ENCODE measurements at regions not wholly inside any gene's neighbourhood (a gene's known extent, or its start where the extent isn't known, plus 50 kb on each side); places are given as distances from the start of the nearest gene placed in this dataset.

- TF ChIP-seq ARNT (IDR thresholded peaks at IDR 0.05): no peak
- no peak for TF ChIP-seq BHLHE40 (IDR thresholded peaks at IDR 0.05; ENCODE audit: borderline replicate concordance)
- no peak for TF ChIP-seq SUZ12 (IDR thresholded peaks at IDR 0.05)
- no peak for TF ChIP-seq L3MBTL2 (conservative IDR thresholded peaks at IDR 0.05)
- no peak for TF ChIP-seq HDGF (IDR thresholded peaks at IDR 0.05; ENCODE audit: borderline replicate concordance)
- DNase-seq (ENCODE audit: extremely low spot score): no peak
- ChIA-PET POLR2A (no interaction called here), CTCF (no interaction called here)
Observed at GRCh38 chr7:122211362-122211761, 67.3 kb upstream of the AASS start.

DNA sequence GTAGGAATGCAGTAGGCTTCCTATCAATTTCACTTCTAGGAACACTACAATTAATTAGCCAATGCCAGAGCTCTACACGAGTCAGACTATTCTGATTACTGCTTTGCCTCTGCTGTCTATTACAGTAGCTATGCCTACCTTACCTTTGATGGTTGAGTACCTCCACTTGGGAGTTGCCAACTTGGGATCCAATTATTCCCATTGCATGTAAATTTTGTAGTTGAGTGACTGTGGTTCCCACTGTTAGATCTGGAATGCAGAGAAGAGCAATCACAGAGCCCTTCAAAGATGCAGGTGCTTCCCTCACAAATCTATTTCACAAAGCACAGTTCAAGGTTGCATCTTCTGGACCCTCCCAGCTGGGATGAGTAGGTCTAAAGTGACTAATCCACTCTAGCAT is 62.9 kb upstream of the AASS start:
- POLR2A ChIA-PET: no interaction called here
- TF ChIP-seq BHLHE40 (IDR thresholded peaks at IDR 0.05; ENCODE audit: borderline replicate concordance) (no peak), FOXA1 (IDR thresholded peaks at IDR 0.05) (no peak), SP1 (IDR thresholded peaks at IDR 0.05) (no peak), TARDBP (IDR thresholded peaks at IDR 0.05) (no peak), FOXM1 (IDR thresholded peaks at IDR 0.05; ENCODE audit: borderline replicate concordance) (no peak), ELF4 (IDR thresholded peaks at IDR 0.05) (no peak), NFRKB (IDR thresholded peaks at IDR 0.05) (no peak), FOXK2 (IDR thresholded peaks at IDR 0.05) (no peak), ARNT (IDR thresholded peaks at IDR 0.05) (no peak), HDGF (IDR thresholded peaks at IDR 0.05; ENCODE audit: borderline replicate concordance) (no peak), CTBP1 (IDR thresholded peaks at IDR 0.05; ENCODE audit: borderline replicate concordance) (no peak), L3MBTL2 (conservative IDR thresholded peaks at IDR 0.05) (no peak), LEF1 (IDR thresholded peaks at IDR 0.05; ENCODE audit: borderline replicate concordance) (no peak), ZNF384 (IDR thresholded peaks at IDR 0.05) (no peak), SUZ12 (IDR thresholded peaks at IDR 0.05) (no peak)
- TF ChIP-seq, protein P1, sequence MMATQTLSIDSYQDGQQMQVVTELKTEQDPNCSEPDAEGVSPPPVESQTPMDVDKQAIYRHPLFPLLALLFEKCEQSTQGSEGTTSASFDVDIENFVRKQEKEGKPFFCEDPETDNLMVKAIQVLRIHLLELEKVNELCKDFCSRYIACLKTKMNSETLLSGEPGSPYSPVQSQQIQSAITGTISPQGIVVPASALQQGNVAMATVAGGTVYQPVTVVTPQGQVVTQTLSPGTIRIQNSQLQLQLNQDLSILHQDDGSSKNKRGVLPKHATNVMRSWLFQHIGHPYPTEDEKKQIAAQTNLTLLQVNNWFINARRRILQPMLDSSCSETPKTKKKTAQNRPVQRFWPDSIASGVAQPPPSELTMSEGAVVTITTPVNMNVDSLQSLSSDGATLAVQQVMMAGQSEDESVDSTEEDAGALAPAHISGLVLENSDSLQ (IDR thresholded peaks at IDR 0.05): no peak
- CTCF ChIA-PET: no interaction called here
- no peak for DNase-seq (ENCODE audit: extremely low spot score)

DNA sequence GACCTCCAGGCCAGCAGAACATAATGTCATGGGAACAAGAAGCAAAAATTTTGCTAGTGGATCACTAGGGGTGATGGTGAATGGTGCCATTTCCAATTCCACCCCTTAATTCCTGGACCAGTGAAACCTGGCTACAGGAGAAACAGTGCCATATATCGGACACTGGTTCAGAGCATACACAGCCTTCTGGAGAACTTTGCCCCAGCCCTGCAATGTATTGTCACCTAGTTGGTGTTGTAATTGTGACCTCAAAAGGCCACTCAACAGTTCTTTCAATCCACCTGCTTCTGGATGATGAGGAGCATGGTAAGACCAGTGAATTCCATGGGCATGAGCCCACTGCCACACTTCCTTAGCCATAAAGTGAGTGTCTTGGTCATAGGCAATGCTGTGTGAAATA is 59.8 kb upstream of the AASS start:
- no peak for DNase-seq (ENCODE audit: extremely low spot score)
- CTCF ChIA-PET: no interaction called here
- TF ChIP-seq ELF4 (IDR thresholded peaks at IDR 0.05) (no peak), CTBP1 (IDR thresholded peaks at IDR 0.05; ENCODE audit: borderline replicate concordance) (no peak), NFRKB (IDR thresholded peaks at IDR 0.05) (no peak), TARDBP (IDR thresholded peaks at IDR 0.05) (no peak), FOXA1 (IDR thresholded peaks at IDR 0.05) (no peak), LEF1 (IDR thresholded peaks at IDR 0.05; ENCODE audit: borderline replicate concordance) (no peak), ZNF384 (IDR thresholded peaks at IDR 0.05) (no peak), BHLHE40 (IDR thresholded peaks at IDR 0.05; ENCODE audit: borderline replicate concordance) (no peak), HDGF (IDR thresholded peaks at IDR 0.05; ENCODE audit: borderline replicate concordance) (no peak), SP1 (IDR thresholded peaks at IDR 0.05) (no peak), ARNT (IDR thresholded peaks at IDR 0.05) (no peak), FOXK2 (IDR thresholded peaks at IDR 0.05) (no peak), L3MBTL2 (conservative IDR thresholded peaks at IDR 0.05) (no peak), SUZ12 (IDR thresholded peaks at IDR 0.05) (no peak), FOXM1 (IDR thresholded peaks at IDR 0.05; ENCODE audit: borderline replicate concordance) (no peak)
- TF ChIP-seq, protein P1 (IDR thresholded peaks at IDR 0.05): no peak
- POLR2A ChIA-PET: no interaction called here

DNA sequence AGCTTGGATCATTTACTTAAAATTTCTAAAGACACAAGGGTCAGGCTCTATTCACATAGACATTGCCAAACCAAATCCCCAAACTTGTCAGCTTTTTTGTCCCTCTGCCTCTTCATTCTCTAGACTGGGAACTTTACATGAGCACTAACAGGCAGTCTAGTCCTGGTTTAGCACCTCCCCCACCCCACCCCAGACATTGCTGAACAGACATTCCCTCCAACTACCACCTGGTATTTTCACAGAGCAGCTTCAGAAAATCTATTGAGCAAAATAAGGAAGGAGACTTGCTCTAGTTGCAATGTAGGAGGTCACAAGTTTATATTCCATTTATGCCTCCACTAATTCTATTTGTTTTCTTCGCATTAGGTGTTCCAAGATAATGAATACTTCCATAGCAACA is 56.8 kb upstream of the AASS start:
- TF ChIP-seq, protein P1 (IDR thresholded peaks at IDR 0.05): no peak
- TF ChIP-seq FOXA1 (IDR thresholded peaks at IDR 0.05) (no peak), SUZ12 (IDR thresholded peaks at IDR 0.05) (no peak), CTBP1 (IDR thresholded peaks at IDR 0.05; ENCODE audit: borderline replicate concordance) (no peak), ARNT (IDR thresholded peaks at IDR 0.05) (no peak), BHLHE40 (IDR thresholded peaks at IDR 0.05; ENCODE audit: borderline replicate concordance) (no peak)
- ChIA-PET POLR2A (no interaction called here), CTCF (no interaction called here)
- DNase-seq (ENCODE audit: extremely low spot score): no peak

DNA sequence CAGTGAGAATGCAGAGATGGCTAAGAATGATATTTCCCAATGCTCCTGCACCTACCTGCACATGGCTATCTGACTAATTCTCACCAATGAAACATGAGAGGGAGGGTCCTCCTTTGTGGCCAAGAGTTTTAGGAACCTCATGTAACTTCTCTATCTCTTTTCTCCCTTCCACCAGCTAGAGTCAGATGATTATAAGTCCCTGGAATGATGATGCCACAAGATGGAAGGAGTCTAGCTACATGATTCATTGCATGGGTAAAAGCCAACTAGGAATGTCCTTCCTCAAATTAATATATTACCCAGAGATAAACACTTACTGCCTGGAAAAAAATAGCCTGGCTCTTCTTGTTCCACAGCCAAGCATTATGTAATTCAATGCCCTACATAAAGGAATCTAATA is 55.1 kb upstream of the AASS start:
- ChIA-PET POLR2A (no interaction called here), CTCF (no interaction called here)
- DNase-seq (ENCODE audit: extremely low spot score): no peak
- TF ChIP-seq, protein P1 (IDR thresholded peaks at IDR 0.05): no peak
- no peak for TF ChIP-seq FOXK2 (IDR thresholded peaks at IDR 0.05)
- no peak for TF ChIP-seq ARNT (IDR thresholded peaks at IDR 0.05)
- TF ChIP-seq HDGF (IDR thresholded peaks at IDR 0.05; ENCODE audit: borderline replicate concordance): no peak
- TF ChIP-seq BHLHE40 (IDR thresholded peaks at IDR 0.05; ENCODE audit: borderline replicate concordance): no peak
- no peak for TF ChIP-seq FOXM1 (IDR thresholded peaks at IDR 0.05; ENCODE audit: borderline replicate concordance)
- no peak for TF ChIP-seq ELF4 (IDR thresholded peaks at IDR 0.05)
- no peak for TF ChIP-seq SP1 (IDR thresholded peaks at IDR 0.05)
- TF ChIP-seq L3MBTL2 (conservative IDR thresholded peaks at IDR 0.05): no peak
- no peak for TF ChIP-seq NFRKB (IDR thresholded peaks at IDR 0.05)
- TF ChIP-seq SUZ12 (IDR thresholded peaks at IDR 0.05): no peak
- TF ChIP-seq LEF1 (IDR thresholded peaks at IDR 0.05; ENCODE audit: borderline replicate concordance): no peak
- TF ChIP-seq FOXA1 (IDR thresholded peaks at IDR 0.05): no peak
- no peak for TF ChIP-seq TARDBP (IDR thresholded peaks at IDR 0.05)
- no peak for TF ChIP-seq ZNF384 (IDR thresholded peaks at IDR 0.05)

- ChIA-PET POLR2A (no interaction called here), CTCF (no interaction called here)
- no peak for DNase-seq (ENCODE audit: extremely low spot score)
- no peak for TF ChIP-seq BHLHE40 (IDR thresholded peaks at IDR 0.05; ENCODE audit: borderline replicate concordance)
- TF ChIP-seq TARDBP (IDR thresholded peaks at IDR 0.05): no peak
- TF ChIP-seq FOXM1 (IDR thresholded peaks at IDR 0.05; ENCODE audit: borderline replicate concordance): no peak
- TF ChIP-seq CTBP1 (IDR thresholded peaks at IDR 0.05; ENCODE audit: borderline replicate concordance): no peak
- TF ChIP-seq ELF4 (IDR thresholded peaks at IDR 0.05): no peak
- no peak for TF ChIP-seq SUZ12 (IDR thresholded peaks at IDR 0.05)
- no peak for TF ChIP-seq NFRKB (IDR thresholded peaks at IDR 0.05)
- TF ChIP-seq FOXK2 (IDR thresholded peaks at IDR 0.05): no peak
- no peak for TF ChIP-seq HDGF (IDR thresholded peaks at IDR 0.05; ENCODE audit: borderline replicate concordance)
- TF ChIP-seq ZNF384 (IDR thresholded peaks at IDR 0.05): no peak
- no peak for TF ChIP-seq L3MBTL2 (conservative IDR thresholded peaks at IDR 0.05)
- no peak for TF ChIP-seq LEF1 (IDR thresholded peaks at IDR 0.05; ENCODE audit: borderline replicate concordance)
- TF ChIP-seq, protein P1 (IDR thresholded peaks at IDR 0.05): no peak
- no peak for TF ChIP-seq FOXA1 (IDR thresholded peaks at IDR 0.05)
- TF ChIP-seq SP1 (IDR thresholded peaks at IDR 0.05): no peak
- TF ChIP-seq ARNT (IDR thresholded peaks at IDR 0.05): no peak
Observed at GRCh38 chr7:122198581-122198980, 54.5 kb upstream of the AASS start.

Data from HEK293T (cell line).